ENCODE measurements at regions not wholly inside any gene's neighbourhood (a gene's known extent, or its start where the extent isn't known, plus 50 kb on each side); places are given as distances from the start of the nearest gene placed in this dataset.

GRCh38 chr3:5039585-5039984 is 60.3 kb downstream of the BHLHE40 start:
- BruUV-seq (replicated peaks): no TSS peak
- Histone ChIP-seq H4K20me1 (ENCODE audit: insufficient read depth) (no peaks in the 10 kb centered on the region), H3K9me3 (ENCODE audit: control insufficient read depth in 1 of 2, insufficient read depth in 1 of 2, low read depth in 1 of 2, low read length in 2 of 2) (no peaks in the 10 kb centered on the region), H3K79me2 (ENCODE audit: insufficient read depth, low read length) (no peaks in the 10 kb centered on the region), H3K4me3 (replicated peaks in 1 of 2; ENCODE audit: low read depth in 1 of 2, low read length in 2 of 2) (no peak overlapping the region), H3K4me2 (ENCODE audit: low read length) (no peak overlapping the region), H3K27me3 (ENCODE audit: insufficient read depth, low read length) (no peaks in the 10 kb centered on the region), H3K27ac (ENCODE audit: low read depth, low read length) (no peak overlapping the region), H3K9me2 (ENCODE audit: insufficient read depth) (no peaks in the 10 kb centered on the region), H3K36me3 (ENCODE audit: control insufficient read depth in 1 of 2, insufficient read depth in 2 of 2, low read length in 2 of 2) (no peaks in the 10 kb centered on the region), H2AFZ (ENCODE audit: low read depth, low read length, poor library complexity, severe bottlenecking) (no peak overlapping the region), H3K4me1 (ENCODE audit: control insufficient read depth in 1 of 2, insufficient read depth in 2 of 2, low read length in 2 of 2) (no peaks in the 10 kb centered on the region; a peak in 1 of 4 replicates), H3K9ac (ENCODE audit: low read length) (no peak overlapping the region)
- no peak for DNase-seq (ENCODE audit: low read depth, low spot score)
- intact Hi-C loops (cut with micrococcal nuclease): no loop called here
- RAD21 ChIA-PET (ENCODE audit: low non-redundant PET in 1 of 2, low total read pairs in 2 of 2, uncharacterized antibody in 2 of 2, unreplicated experiment in 2 of 2): no interaction called here
- no peak for ATAC-seq
- TF ChIP-seq SP1 (IDR thresholded peaks at IDR 0.05; ENCODE audit: low read depth): no peak
- no peak for TF ChIP-seq JUND (IDR thresholded peaks at IDR 0.05)
- no peak for TF ChIP-seq RAD21 (IDR thresholded peaks at IDR 0.05; ENCODE audit: low read depth)
- TF ChIP-seq REST (IDR thresholded peaks at IDR 0.05; ENCODE audit: low read depth): no peak
- TF ChIP-seq MAX (IDR thresholded peaks at IDR 0.05): no peak
- no peak for TF ChIP-seq ELF1 (IDR thresholded peaks at IDR 0.05; ENCODE audit: borderline replicate concordance, low read depth)
- no peak for TF ChIP-seq EGR1 (IDR thresholded peaks at IDR 0.05; ENCODE audit: low read depth)
- no peak for TF ChIP-seq CEBPB (IDR thresholded peaks at IDR 0.05; ENCODE audit: low read depth)
- TF ChIP-seq POLR2A (IDR thresholded peaks at IDR 0.05; ENCODE audit: borderline replicate concordance, extremely low read depth, insufficient read depth, insufficient read length): no peak
- TF ChIP-seq TCF7L2 (IDR thresholded peaks at IDR 0.05; ENCODE audit: borderline replicate concordance, extremely low read depth, insufficient read depth, insufficient read length): no peak
- TF ChIP-seq EZH2phosphoT487 (IDR thresholded peaks at IDR 0.05; ENCODE audit: borderline replicate concordance): no peak
- TF ChIP-seq EZH2 (IDR thresholded peaks at IDR 0.05): no peak
- CTCF ChIA-PET: no interaction called here
- POLR2A ChIA-PET: no interaction called here

All from HCT116 (cell line).